ENCODE measurements at regions not wholly inside any gene's neighbourhood (a gene's known extent, or its start where the extent isn't known, plus 50 kb on each side); places are given as distances from the start of the nearest gene placed in this dataset.

DNA sequence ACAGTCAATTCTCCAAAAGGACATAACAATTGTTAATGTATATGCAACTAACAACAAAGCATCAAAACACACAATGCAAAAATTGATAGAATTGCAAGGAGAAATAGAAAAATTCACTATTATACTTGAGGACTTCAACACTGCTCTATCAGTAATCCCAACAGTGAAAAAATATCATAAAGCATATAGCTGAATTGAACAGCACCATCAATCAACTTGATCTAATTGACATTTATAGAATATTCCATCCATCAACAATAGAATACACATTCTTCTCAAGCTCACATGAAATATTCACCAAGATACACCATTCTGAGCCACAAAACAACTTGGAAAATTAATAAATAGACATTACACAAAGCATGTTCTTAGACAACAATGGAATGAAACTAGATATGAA is 60.1 kb upstream of the ASXL3 start:
- no peak for DNase-seq (ENCODE audit: low read depth in 3 of 3, low spot score in 2 of 3)

DNA sequence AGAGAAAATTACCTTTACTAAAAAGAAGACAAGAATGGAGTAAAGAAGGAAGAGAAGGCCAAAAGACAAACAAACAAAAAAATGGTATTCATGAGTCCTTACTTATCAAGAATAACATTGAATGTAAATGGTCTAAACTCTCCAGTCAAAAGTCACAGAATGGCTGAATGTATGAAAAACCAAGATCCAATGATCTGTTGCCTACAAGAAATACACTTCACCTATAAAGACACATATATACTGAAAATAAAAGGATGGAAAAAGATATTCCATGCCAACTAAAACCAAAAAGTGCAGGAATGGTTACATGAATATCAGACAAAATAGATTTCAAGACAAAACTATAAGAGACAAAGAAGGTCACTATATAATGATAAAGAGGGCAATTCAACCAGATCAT is 65.0 kb upstream of the ASXL3 start:
- no peak for DNase-seq (ENCODE audit: low read depth in 3 of 3, low spot score in 2 of 3)

DNA sequence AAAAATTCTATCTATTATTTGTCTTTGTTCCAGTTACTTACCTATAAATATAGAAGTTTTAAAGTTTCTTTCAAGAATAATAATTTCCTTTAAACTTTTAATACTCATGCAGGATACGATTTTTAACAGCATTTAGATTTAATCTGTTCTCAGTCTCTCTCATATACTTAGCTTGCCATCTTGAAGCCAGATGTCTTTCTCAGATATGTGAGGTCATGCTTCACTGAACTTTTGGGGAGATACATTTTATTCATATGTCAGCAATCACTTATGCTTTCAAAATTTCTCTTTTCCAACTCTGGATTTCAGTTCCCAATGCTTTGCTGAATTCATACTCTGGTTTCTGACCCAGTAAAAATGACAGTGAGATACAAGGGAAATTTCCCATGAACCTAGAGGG is 66.5 kb upstream of the CCDC178 start:
- no peak for DNase-seq (ENCODE audit: low read depth in 3 of 3, low spot score in 2 of 3)

GRCh38 chr18:33505798-33506197 is 65.3 kb upstream of the CCDC178 start:
- no peak for DNase-seq (ENCODE audit: low read depth in 3 of 3, low spot score in 2 of 3)

GRCh38 chr18:33505297-33505696 is 64.8 kb upstream of the CCDC178 start:
- DNase-seq (ENCODE audit: low read depth in 3 of 3, low spot score in 2 of 3): no peak

DNA sequence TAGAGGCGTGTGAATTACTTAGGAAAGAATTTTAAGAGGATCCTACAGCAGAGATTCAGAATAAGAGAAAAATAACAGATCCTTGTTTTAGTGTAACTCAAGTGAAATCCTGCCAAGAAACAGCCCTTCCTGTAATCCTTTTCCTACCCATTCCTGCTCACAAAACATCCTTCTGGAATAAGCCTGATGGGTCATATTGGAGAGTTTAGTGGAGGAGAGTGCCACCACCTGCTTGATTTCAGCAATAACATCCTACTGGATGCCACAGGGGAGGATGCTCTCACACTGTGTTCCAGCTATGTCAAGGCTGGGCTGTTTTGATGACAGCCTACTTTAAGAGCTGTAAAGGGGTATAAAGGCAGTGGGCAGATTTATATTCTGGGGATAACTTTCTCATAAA is 54.8 kb upstream of the CCDC178 start:
- DNase-seq (ENCODE audit: low read depth in 3 of 3, low spot score in 2 of 3): peak in 2 of 3 donors; percentile 8 to 21

All from right renal cortex interstitium (tissue), 3 donors.